CD8-positive, alpha-beta memory T cell (primary cell): ENCODE measurements at regions not wholly inside any gene's neighbourhood (a gene's known extent, or its start where the extent isn't known, plus 50 kb on each side); places are given as distances from the start of the nearest gene placed in this dataset.
"Not testable (repeated sequence)": the region's sequence is repeated elsewhere in the genome, so short reads cannot be mapped to it uniquely, and the experiment has no call there.

ENCODE experiments used
- CTCF ChIA-PET: fragments of 350-600 bp; sonication (Branson Sonifier 250); formaldehyde crosslinking; loops from one replicate; lab custom pipeline; 2021; ENCODE audit warnings: antibody characterized with exemption; lab: Charles Lee
- POLR2A ChIA-PET: fragments of 350-600 bp; sonication (Branson Sonifier 250); formaldehyde crosslinking; loops from one replicate; lab custom pipeline; 2021; ENCODE audit warnings: antibody characterized with exemption; lab: Charles Lee
- DNase-seq, 5 donors: peaks; one replicate each; pipeline versions ENCODE4 v3.0.0 to v3.0.0-alpha.2; 2020 to 2022; ENCODE audit warnings: mixed read lengths in 1 of 5
- H3K27ac ChIP-seq: one replicate; pipeline ENCODE4 v1.7.0; 2013; ENCODE audit warnings: low read depth, mild to moderate bottlenecking, low read length, moderate library complexity
- H3K27me3 ChIP-seq: 2 replicates; pipeline ENCODE4 v1.7.0; 2013; ENCODE audit warnings: low read length, mild to moderate bottlenecking; ENCODE audit not compliant: insufficient read depth, poor library complexity, severe bottlenecking
- H3K36me3 ChIP-seq: 2 replicates; pipeline ENCODE4 v1.7.0; 2013; ENCODE audit warnings: mild to moderate bottlenecking, low read length, moderate library complexity; ENCODE audit not compliant: insufficient read depth
- H3K4me1 ChIP-seq: 2 replicates; pipeline ENCODE4 v1.7.0; 2013; ENCODE audit warnings: mild to moderate bottlenecking, low read length, moderate library complexity; ENCODE audit not compliant: insufficient read depth
- H3K4me3 ChIP-seq: 2 replicates; pipeline ENCODE4 v1.7.0; 2013; ENCODE audit warnings: mild to moderate bottlenecking, low read length
- H3K9me3 ChIP-seq: 2 replicates; pipeline ENCODE4 v1.7.0; 2013; ENCODE audit warnings: mild to moderate bottlenecking, low read length
- H3K27ac Mint-ChIP-seq, 8 donors: one replicate each; pipeline ENCODE4 v1.8.0; 2020 to 2021; ENCODE audit warnings: mixed read lengths in 8 of 8, mild to moderate bottlenecking in 6 of 8, inconsistent platforms in 3 of 8, moderate library complexity in 3 of 8
- H3K27me3 Mint-ChIP-seq, 2 donors: one replicate each; pipeline ENCODE4 v1.8.0; 2020 to 2021; ENCODE audit warnings: mixed read lengths in 2 of 2, mild to moderate bottlenecking in 1 of 2, moderate library complexity in 1 of 2
- H3K36me3 Mint-ChIP-seq, 3 donors: one replicate each; pipeline ENCODE4 v1.8.0; 2020 to 2021; ENCODE audit warnings: mixed read lengths in 3 of 3, inconsistent platforms in 1 of 3, mild to moderate bottlenecking in 1 of 3
- H3K4me1 Mint-ChIP-seq, 3 donors: one replicate each; pipeline ENCODE4 v1.8.0; 2020 to 2021; ENCODE audit warnings: mixed read lengths in 3 of 3, inconsistent platforms in 1 of 3, mild to moderate bottlenecking in 1 of 3
- H3K4me3 Mint-ChIP-seq, 7 donors: one replicate each; pipeline ENCODE4 v1.8.0; 2020 to 2021; ENCODE audit warnings: mixed read lengths in 7 of 7, mild to moderate bottlenecking in 6 of 7, moderate library complexity in 4 of 7, inconsistent platforms in 2 of 7
- H3K9me3 Mint-ChIP-seq, 5 donors: one replicate each; pipeline ENCODE4 v1.8.0; 2020 to 2022; ENCODE audit warnings: mixed read lengths in 5 of 5, mild to moderate bottlenecking in 3 of 5, moderate library complexity in 2 of 5, inconsistent platforms in 1 of 5

DNA sequence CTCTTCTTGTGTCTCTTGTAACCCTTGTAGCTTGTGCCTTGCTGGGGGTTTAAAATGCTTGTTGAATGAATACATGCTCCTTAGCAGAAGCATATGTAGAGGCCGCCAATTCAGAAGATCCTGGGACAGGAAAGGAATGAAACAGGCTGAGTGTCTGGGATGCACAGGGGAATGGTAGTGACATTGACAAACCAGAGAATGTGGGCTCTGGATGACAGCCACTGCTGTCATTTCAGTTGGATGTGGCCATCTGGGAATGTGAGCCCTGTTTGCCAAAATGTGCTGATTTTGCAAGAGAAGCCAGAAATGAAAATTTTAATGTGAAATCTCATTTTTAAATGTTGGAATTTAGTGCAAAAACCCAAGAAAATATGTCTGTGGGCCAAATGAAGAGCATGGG is 136.8 kb downstream of the DACT1 start:
- DNase-seq, result no peak
- Histone ChIP-seq H3K9me3 (no peaks in the 10 kb centered on the region), H3K36me3 (no peaks in the 10 kb centered on the region), H3K27ac (no peak overlapping the region), H3K27me3 (no peaks in the 10 kb centered on the region), H3K4me3 (no peak overlapping the region), H3K4me1 (no peaks in the 10 kb centered on the region)
- H3K4me3 Mint-ChIP-seq, result no peak overlapping the region
- no peak overlapping the region for H3K27ac Mint-ChIP-seq
- H3K27me3 Mint-ChIP-seq, result peaks cover 10 to 14% of the 10 kb centered on the region in 2 donors
- H3K9me3 Mint-ChIP-seq, result peaks cover 0 to 2% (median 0%) of the 10 kb centered on the region in 5 donors
- CTCF ChIA-PET, result no interaction called here
- no peaks in the 10 kb centered on the region for H3K4me1 Mint-ChIP-seq
- no peaks in the 10 kb centered on the region for H3K36me3 Mint-ChIP-seq
- POLR2A ChIA-PET, result no interaction called here

DNA sequence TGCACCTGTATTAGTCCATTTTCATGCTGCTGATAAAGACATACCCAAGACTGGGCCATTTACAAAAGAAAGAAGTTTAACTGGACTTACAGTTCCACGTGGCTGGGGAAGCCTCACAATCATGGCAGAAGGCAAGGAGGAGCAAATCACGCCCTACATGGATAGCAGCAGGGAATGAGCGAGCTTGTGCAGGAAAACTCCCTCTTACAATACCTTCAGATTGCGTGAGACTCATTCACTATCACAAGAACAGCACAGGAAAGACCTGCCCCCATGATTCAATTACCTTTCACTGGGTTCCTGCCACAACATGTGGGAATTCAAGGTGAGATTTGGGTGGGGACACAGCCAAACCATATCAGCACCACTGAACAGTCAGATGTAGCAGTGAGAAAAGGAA is 137.4 kb downstream of the DACT1 start:
- POLR2A ChIA-PET, H3K4me3 Mint-ChIP-seq, DNase-seq, H3K27me3 ChIP-seq, CTCF ChIA-PET, H3K4me3 ChIP-seq, H3K36me3 Mint-ChIP-seq, H3K36me3 ChIP-seq, H3K9me3 ChIP-seq, H3K27ac ChIP-seq, H3K9me3 Mint-ChIP-seq, H3K4me1 ChIP-seq, H3K4me1 Mint-ChIP-seq: not testable (repeated sequence)
- peaks cover 10 to 14% of the 10 kb centered on the region in 2 donors for H3K27me3 Mint-ChIP-seq
- H3K27ac Mint-ChIP-seq, result peak overlapping the region in 1 of 8 donors; percentile 31

DNA sequence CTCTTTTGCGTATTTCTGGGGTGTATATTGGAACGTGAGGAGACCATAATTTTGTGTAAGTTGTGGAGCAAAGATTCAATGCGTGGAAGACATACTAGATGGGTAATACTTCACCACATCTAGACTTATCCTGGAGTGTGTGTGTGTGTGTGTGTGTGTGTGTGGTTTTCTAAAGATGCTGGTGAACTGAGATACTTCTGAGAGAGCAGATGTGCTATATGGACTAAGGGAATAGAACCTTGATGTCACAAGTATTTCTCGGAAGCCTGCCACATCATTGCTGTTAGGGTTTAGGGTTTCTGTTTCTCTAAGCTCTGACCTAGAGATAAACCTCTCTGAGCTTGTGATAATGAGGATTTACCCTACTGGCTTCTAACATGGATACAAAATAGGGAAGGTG is 138.8 kb downstream of the DACT1 start:
- Histone ChIP-seq H3K4me1 (no peaks in the 10 kb centered on the region), H3K9me3 (no peaks in the 10 kb centered on the region), H3K27ac (no peak overlapping the region), H3K27me3 (no peaks in the 10 kb centered on the region), H3K4me3 (no peak overlapping the region), H3K36me3 (no peaks in the 10 kb centered on the region)
- Mint-ChIP-seq H3K27me3 (peaks cover 10 to 14% of the 10 kb centered on the region in 2 donors), H3K4me3 (no peak overlapping the region), H3K9me3 (peaks cover 0 to 2% (median 0%) of the 10 kb centered on the region in 5 donors), H3K27ac (no peak overlapping the region), H3K4me1 (no peaks in the 10 kb centered on the region), H3K36me3 (no peaks in the 10 kb centered on the region)
- CTCF ChIA-PET, result no interaction called here
- no peak for DNase-seq
- POLR2A ChIA-PET, result no interaction called here

DNA sequence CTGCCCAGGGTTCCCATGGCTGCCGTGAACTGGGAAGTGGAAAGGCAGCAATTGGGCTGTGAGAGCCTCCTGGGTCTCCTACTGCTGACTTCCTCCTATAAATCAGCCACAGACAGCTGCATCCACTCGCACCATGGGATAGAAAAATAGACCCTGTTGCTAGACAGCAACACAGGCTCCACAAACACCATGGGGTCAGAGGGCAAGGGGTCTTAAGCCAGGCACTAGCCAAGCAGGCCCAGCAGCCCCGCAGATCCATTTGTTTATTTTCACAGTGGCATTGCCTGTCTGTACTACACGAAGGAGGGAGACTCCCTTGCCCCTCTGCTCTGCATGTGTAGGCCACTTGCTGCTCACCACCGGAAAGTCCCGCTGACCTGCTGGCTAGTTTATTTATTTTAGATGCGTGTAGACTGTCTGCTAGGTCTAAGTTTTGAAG is 139.8 kb downstream of the DACT1 start:
- Histone ChIP-seq H3K36me3 (no peaks in the 10 kb centered on the region), H3K4me1 (no peaks in the 10 kb centered on the region), H3K27me3 (no peaks in the 10 kb centered on the region), H3K4me3 (no peak overlapping the region), H3K9me3 (no peaks in the 10 kb centered on the region), H3K27ac (no peak overlapping the region)
- Mint-ChIP-seq H3K4me3 (no peak overlapping the region), H3K36me3 (no peaks in the 10 kb centered on the region), H3K27me3 (peaks cover 10 to 12% of the 10 kb centered on the region in 2 donors), H3K9me3 (peaks cover 0 to 2% (median 0%) of the 10 kb centered on the region in 5 donors), H3K4me1 (no peaks in the 10 kb centered on the region), H3K27ac (no peak overlapping the region)
- ChIA-PET CTCF (no interaction called here), POLR2A (no interaction called here)
- no peak for DNase-seq

DNA sequence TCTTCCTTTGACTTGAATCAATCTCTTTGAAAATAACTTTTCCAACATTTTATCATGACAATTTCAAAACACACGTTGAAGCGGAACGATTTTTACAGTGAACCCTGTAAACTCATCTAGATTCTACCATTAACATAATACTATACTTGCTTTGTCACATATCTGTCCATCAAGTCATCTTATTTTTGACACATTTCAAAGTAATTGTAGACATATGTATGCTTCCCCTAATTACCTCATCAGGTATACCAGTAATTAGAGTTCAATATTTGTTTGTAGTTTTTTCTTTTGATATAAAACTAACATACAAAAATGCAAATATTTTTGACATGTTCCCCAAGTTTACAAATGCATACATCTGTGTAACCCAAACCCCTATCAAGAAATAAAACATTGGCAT is 140.4 kb downstream of the DACT1 start:
- Histone ChIP-seq H3K27ac (no peak overlapping the region), H3K4me1 (no peaks in the 10 kb centered on the region), H3K4me3 (no peak overlapping the region), H3K9me3 (no peaks in the 10 kb centered on the region), H3K36me3 (no peaks in the 10 kb centered on the region), H3K27me3 (no peaks in the 10 kb centered on the region)
- H3K27me3 Mint-ChIP-seq, result peaks cover 8 to 10% of the 10 kb centered on the region in 2 donors
- H3K9me3 Mint-ChIP-seq, result peaks cover 0 to 2% (median 0%) of the 10 kb centered on the region in 5 donors
- no peak for DNase-seq
- no peak overlapping the region for H3K4me3 Mint-ChIP-seq
- POLR2A ChIA-PET, result no interaction called here
- H3K4me1 Mint-ChIP-seq, result no peaks in the 10 kb centered on the region
- H3K36me3 Mint-ChIP-seq, result no peaks in the 10 kb centered on the region
- CTCF ChIA-PET, result no interaction called here
- no peak overlapping the region for H3K27ac Mint-ChIP-seq

DNA sequence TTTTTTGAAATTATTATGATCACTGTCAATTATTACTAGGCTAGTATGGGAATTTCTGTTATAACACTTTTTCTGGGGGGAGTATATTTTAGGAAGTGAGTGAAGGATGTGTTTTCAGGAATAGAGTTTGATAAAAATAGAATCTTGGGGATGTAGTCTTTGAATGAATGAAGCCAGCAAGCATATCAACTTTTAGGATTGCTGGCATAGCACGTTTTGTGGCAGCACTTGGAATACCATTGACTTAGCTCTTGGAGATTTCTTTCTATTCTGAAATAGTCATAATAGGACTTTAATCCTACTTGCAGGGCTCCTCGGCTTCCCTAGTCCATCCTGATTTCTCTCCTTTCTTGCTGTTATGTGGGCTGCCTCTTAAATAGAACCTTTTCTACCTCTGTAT is 141.6 kb downstream of the DACT1 start:
- no peaks in the 10 kb centered on the region for H3K36me3 ChIP-seq
- no peaks in the 10 kb centered on the region for H3K4me1 Mint-ChIP-seq
- peaks cover 0 to 2% (median 0%) of the 10 kb centered on the region in 5 donors for H3K9me3 Mint-ChIP-seq
- H3K9me3 ChIP-seq, result no peaks in the 10 kb centered on the region
- no peaks in the 10 kb centered on the region for H3K4me1 ChIP-seq
- H3K36me3 Mint-ChIP-seq, result no peaks in the 10 kb centered on the region
- H3K4me3 Mint-ChIP-seq, result no peak overlapping the region
- H3K27ac ChIP-seq, result no peak overlapping the region
- DNase-seq, result no peak
- POLR2A ChIA-PET, result no interaction called here
- no peaks in the 10 kb centered on the region for H3K27me3 ChIP-seq
- CTCF ChIA-PET, result no interaction called here
- no peak overlapping the region for H3K4me3 ChIP-seq
- peaks cover 3 to 6% of the 10 kb centered on the region in 2 donors for H3K27me3 Mint-ChIP-seq
- no peak overlapping the region for H3K27ac Mint-ChIP-seq

DNA sequence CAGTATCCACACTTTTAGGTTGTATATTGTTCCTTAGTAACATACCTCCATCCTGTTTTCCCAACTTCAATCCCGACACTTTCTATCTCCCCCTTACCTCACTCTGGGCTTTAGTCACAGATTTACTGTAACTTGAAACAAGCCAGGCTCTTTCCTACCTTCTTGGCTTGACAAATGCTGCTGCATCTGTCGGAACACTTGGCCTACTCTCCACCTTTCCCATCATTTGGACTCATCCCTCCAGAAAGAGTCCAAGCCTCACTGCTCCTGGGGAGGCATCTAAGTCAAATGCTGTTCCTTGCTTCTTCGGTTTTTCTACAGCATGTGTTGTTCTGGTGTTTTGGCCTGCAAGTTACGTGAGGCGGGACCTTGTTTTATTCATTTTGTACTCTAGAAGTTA is 142.4 kb downstream of the DACT1 start:
- Mint-ChIP-seq H3K4me1 (no peaks in the 10 kb centered on the region), H3K9me3 (peaks cover 0 to 2% (median 0%) of the 10 kb centered on the region in 5 donors), H3K27ac (no peak overlapping the region), H3K36me3 (no peaks in the 10 kb centered on the region), H3K4me3 (no peak overlapping the region), H3K27me3 (peaks cover 3 to 5% of the 10 kb centered on the region in 2 donors)
- Histone ChIP-seq H3K9me3 (no peaks in the 10 kb centered on the region), H3K27me3 (no peaks in the 10 kb centered on the region), H3K4me3 (no peak overlapping the region), H3K27ac (no peak overlapping the region), H3K36me3 (no peaks in the 10 kb centered on the region), H3K4me1 (no peaks in the 10 kb centered on the region)
- ChIA-PET POLR2A (no interaction called here), CTCF (no interaction called here)
- DNase-seq, result no peak

DNA sequence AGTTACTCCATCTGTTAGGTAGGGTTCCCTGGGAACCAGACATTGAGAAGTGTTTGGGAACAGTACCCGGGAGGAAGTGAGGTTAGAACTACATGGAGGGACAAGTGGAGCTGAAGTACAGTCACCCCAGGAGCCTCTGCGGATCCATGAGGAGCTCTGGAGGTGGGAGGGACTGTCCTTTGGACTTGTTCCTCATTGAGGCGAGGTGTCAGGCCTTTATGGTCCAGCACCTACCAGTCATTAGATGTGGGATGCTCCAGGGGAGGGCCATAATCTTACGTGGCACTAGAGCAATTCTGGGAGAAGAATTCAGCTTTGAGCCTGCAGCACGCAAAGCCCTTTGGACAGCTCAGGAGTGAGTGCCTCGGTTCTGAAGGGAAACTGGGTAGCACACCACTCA is 142.8 kb downstream of the DACT1 start:
- H3K36me3 Mint-ChIP-seq, result no peaks in the 10 kb centered on the region
- DNase-seq, result no peak
- no peak overlapping the region for H3K4me3 Mint-ChIP-seq
- POLR2A ChIA-PET, result no interaction called here
- H3K4me3 ChIP-seq, result no peak overlapping the region
- H3K27me3 ChIP-seq, result no peaks in the 10 kb centered on the region
- no peak overlapping the region for H3K27ac Mint-ChIP-seq
- peaks cover 3 to 5% of the 10 kb centered on the region in 2 donors for H3K27me3 Mint-ChIP-seq
- CTCF ChIA-PET, result no interaction called here
- H3K9me3 ChIP-seq, result no peaks in the 10 kb centered on the region
- no peaks in the 10 kb centered on the region for H3K4me1 Mint-ChIP-seq
- H3K4me1 ChIP-seq, result no peaks in the 10 kb centered on the region
- H3K27ac ChIP-seq, result no peak overlapping the region
- H3K9me3 Mint-ChIP-seq, result peaks cover 0 to 2% (median 0%) of the 10 kb centered on the region in 5 donors
- no peaks in the 10 kb centered on the region for H3K36me3 ChIP-seq

DNA sequence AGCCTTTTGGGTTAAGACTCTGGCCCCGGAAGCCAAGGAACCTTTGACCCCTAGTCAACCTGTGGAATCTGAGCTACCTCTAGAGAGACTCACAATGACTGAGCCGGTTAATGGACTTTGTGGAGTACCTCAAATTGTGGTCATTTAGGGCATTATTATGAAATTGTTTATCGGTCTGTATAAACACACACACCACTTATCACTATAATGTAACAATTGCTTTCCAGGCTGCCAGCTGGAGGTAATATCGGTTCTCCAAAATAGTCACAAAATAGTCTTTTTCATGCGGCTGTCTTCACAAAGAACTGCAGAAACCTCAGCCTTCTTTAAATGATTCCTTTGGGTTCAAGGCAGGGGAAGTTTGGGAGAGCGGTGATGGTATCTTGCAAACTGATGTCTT is 144.2 kb downstream of the DACT1 start:
- Histone ChIP-seq H3K27me3 (no peaks in the 10 kb centered on the region), H3K4me1 (no peaks in the 10 kb centered on the region), H3K36me3 (no peaks in the 10 kb centered on the region), H3K27ac (no peak overlapping the region), H3K4me3 (no peak overlapping the region), H3K9me3 (no peaks in the 10 kb centered on the region)
- no peaks in the 10 kb centered on the region for H3K36me3 Mint-ChIP-seq
- H3K27me3 Mint-ChIP-seq, result no peaks in the 10 kb centered on the region
- no peaks in the 10 kb centered on the region for H3K4me1 Mint-ChIP-seq
- ChIA-PET POLR2A (no interaction called here), CTCF (no interaction called here)
- DNase-seq, result no peak
- no peaks in the 10 kb centered on the region for H3K9me3 Mint-ChIP-seq
- no peak overlapping the region for H3K4me3 Mint-ChIP-seq
- H3K27ac Mint-ChIP-seq, result no peak overlapping the region
